WTC11 (cell line): ENCODE measurements at regions not wholly inside any gene's neighbourhood (a gene's known extent, or its start where the extent isn't known, plus 50 kb on each side); places are given as distances from the start of the nearest gene placed in this dataset.

Experiments used
- ATAC-seq: fragments of 200-7000 bp; cut with Tn5 transposase; 2 replicates; pipeline ENCODE4 v1.10.0; 2021; ENCODE audit warnings: mild to moderate bottlenecking, moderate library complexity
- CTCF ChIA-PET: fragments of 300-600 bp; sonication (Branson Sonifier 250); formaldehyde crosslinking; loops from one replicate; lab custom pipeline; 2021; ENCODE audit warnings: antibody characterized with exemption; lab: Charles Lee
- POLR2A ChIA-PET: fragments of 350-600 bp; sonication (Branson Sonifier 250); formaldehyde crosslinking; loops from one replicate; lab custom pipeline; 2021; ENCODE audit warnings: antibody characterized with exemption; lab: Charles Lee
- DNase-seq: peaks from one replicate; pipeline ENCODE4 v3.0.0; 2021; ENCODE audit warnings: low spot score
- H3K27ac Mint-ChIP-seq: 2 replicates; pipeline ENCODE4 v1.8.0; 2021; ENCODE audit warnings: mixed read lengths
- H3K27me3 Mint-ChIP-seq: 2 replicates; pipeline ENCODE4 v1.8.0; 2021; ENCODE audit warnings: low read depth, mild to moderate bottlenecking, moderate library complexity, mixed read lengths
- H3K36me3 Mint-ChIP-seq: 2 replicates; pipeline ENCODE4 v1.8.0; 2021; ENCODE audit warnings: mixed read lengths
- H3K4me1 Mint-ChIP-seq: 2 replicates; pipeline ENCODE4 v1.8.0; 2022; ENCODE audit warnings: mixed read lengths
- H3K4me3 Mint-ChIP-seq: 2 replicates; pipeline ENCODE4 v1.8.0; 2021; ENCODE audit warnings: mild to moderate bottlenecking, moderate library complexity, mixed read lengths
- H3K9me3 Mint-ChIP-seq: 2 replicates; pipeline ENCODE4 v1.8.0; 2021; ENCODE audit warnings: mixed read lengths
- CREM ChIP-seq: sonication (generic); formaldehyde crosslinking; IDR thresholded peaks from 2 replicates; pipeline ENCODE4 v1.8.1; 2022; ENCODE audit warnings: mild to moderate bottlenecking, missing genetic modification reagents, moderate library complexity
- GABPB1 ChIP-seq: sonication (generic); formaldehyde crosslinking; IDR thresholded peaks from 2 replicates; pipeline ENCODE4 v1.8.1; 2023; ENCODE audit warnings: mild to moderate bottlenecking, missing genetic modification reagents
- HMGA2 ChIP-seq: fragments of 250-450 bp; sonication (Bioruptor Pico); IDR thresholded peaks from 2 replicates; pipeline ENCODE4 v1.4.0; 2021; ENCODE audit warnings: mild to moderate bottlenecking, moderate library complexity
- NFE2L1 ChIP-seq: sonication (generic); formaldehyde crosslinking; IDR thresholded peaks from 2 replicates; pipeline ENCODE4 v1.8.1; 2023; ENCODE audit warnings: missing genetic modification reagents
- SMAD3 ChIP-seq: sonication (generic); formaldehyde crosslinking; IDR thresholded peaks from 2 replicates; pipeline ENCODE4 v1.8.0; 2022; ENCODE audit warnings: missing genetic modification reagents, mild to moderate bottlenecking, borderline replicate concordance
- TEAD1 ChIP-seq: sonication (generic); formaldehyde crosslinking; IDR thresholded peaks from 2 replicates; pipeline ENCODE4 v1.8.0; 2022; ENCODE audit warnings: mild to moderate bottlenecking, missing genetic modification reagents
- ZNF138 ChIP-seq: sonication (generic); formaldehyde crosslinking; conservative IDR thresholded peaks from 2 replicates; pipeline ENCODE4 v1.8.1; 2022; ENCODE audit warnings: mild to moderate bottlenecking, moderate library complexity, missing genetic modification reagents
- ZNF219 ChIP-seq: sonication (generic); formaldehyde crosslinking; IDR thresholded peaks from 2 replicates; pipeline ENCODE4 v1.8.0; 2023; ENCODE audit warnings: missing genetic modification reagents, mild to moderate bottlenecking, borderline replicate concordance
- ZNF317 ChIP-seq: sonication (generic); formaldehyde crosslinking; IDR thresholded peaks from 2 replicates; pipeline ENCODE4 v1.8.1; 2023; ENCODE audit warnings: low read depth, mild to moderate bottlenecking, moderate library complexity, missing genetic modification reagents, borderline replicate concordance
- ZNF423 ChIP-seq: fragments of 250-450 bp; sonication (Bioruptor Pico); IDR thresholded peaks from 2 replicates; pipeline ENCODE4 v2.1.2; 2022; ENCODE audit warnings: mild to moderate bottlenecking, moderate library complexity
- TF ChIP-seq, protein P1 (sequence below): sonication (generic); formaldehyde crosslinking; conservative IDR thresholded peaks from 2 replicates; pipeline ENCODE4 v1.8.1; 2023; ENCODE audit warnings: mild to moderate bottlenecking, low read depth, missing genetic modification reagents, moderate library complexity
- TF ChIP-seq, protein P2 (sequence below): fragments of 250-450 bp; sonication (Bioruptor Pico); IDR thresholded peaks from 2 replicates; pipeline ENCODE4 v1.9.0; 2021; ENCODE audit warnings: moderate library complexity, mild to moderate bottlenecking, inconsistent platforms, borderline replicate concordance
- TF ChIP-seq, protein P3 (sequence below): fragments of 250-450 bp; sonication (Bioruptor Pico); conservative IDR thresholded peaks from 2 replicates; pipeline ENCODE4 v1.9.0; 2021; ENCODE audit warnings: mild to moderate bottlenecking
- TF ChIP-seq, protein P4 (sequence below): sonication (generic); formaldehyde crosslinking; conservative IDR thresholded peaks from 2 replicates; pipeline ENCODE4 v1.8.1; 2022; ENCODE audit warnings: mild to moderate bottlenecking, missing genetic modification reagents
- TF ChIP-seq, protein P5 (sequence below): fragments of 250-450 bp; sonication (Bioruptor Pico); IDR thresholded peaks from 2 replicates; pipeline ENCODE4 v1.9.0; 2021; ENCODE audit warnings: mild to moderate bottlenecking
- TF ChIP-seq, protein P6 (sequence below): sonication (generic); formaldehyde crosslinking; IDR thresholded peaks from 2 replicates; pipeline ENCODE4 v1.8.1; 2023; ENCODE audit warnings: mild to moderate bottlenecking, missing genetic modification reagents
- TF ChIP-seq, protein P7 (sequence below): sonication (generic); formaldehyde crosslinking; IDR thresholded peaks from 2 replicates; pipeline ENCODE4 v1.8.1; 2023; ENCODE audit warnings: mild to moderate bottlenecking, moderate library complexity, missing genetic modification reagents

DNA sequence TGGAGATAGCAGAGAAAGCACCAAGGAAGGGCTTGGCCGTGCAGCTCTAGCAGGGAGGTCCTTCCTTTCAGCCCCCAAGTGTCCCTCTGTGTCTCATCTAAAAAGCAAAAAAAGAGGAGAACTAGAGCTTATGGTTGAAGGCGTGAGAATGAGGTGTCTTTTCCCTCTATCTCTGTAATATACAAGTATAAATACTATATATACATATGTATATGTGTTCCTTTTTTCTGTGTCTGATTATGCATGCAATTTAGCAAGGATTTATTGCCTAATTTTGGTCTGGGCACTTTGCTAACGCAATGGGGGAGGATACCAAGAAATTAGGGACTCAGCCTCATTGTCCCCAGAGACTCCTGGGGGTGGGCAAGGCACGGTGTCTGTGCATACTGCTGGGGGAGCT, 90.2 kb upstream of the CCL2 start (continued):
- TF ChIP-seq, protein P1, sequence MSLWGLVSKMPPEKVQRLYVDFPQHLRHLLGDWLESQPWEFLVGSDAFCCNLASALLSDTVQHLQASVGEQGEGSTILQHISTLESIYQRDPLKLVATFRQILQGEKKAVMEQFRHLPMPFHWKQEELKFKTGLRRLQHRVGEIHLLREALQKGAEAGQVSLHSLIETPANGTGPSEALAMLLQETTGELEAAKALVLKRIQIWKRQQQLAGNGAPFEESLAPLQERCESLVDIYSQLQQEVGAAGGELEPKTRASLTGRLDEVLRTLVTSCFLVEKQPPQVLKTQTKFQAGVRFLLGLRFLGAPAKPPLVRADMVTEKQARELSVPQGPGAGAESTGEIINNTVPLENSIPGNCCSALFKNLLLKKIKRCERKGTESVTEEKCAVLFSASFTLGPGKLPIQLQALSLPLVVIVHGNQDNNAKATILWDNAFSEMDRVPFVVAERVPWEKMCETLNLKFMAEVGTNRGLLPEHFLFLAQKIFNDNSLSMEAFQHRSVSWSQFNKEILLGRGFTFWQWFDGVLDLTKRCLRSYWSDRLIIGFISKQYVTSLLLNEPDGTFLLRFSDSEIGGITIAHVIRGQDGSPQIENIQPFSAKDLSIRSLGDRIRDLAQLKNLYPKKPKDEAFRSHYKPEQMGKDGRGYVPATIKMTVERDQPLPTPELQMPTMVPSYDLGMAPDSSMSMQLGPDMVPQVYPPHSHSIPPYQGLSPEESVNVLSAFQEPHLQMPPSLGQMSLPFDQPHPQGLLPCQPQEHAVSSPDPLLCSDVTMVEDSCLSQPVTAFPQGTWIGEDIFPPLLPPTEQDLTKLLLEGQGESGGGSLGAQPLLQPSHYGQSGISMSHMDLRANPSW, result no peak
- TF ChIP-seq, protein P2, sequence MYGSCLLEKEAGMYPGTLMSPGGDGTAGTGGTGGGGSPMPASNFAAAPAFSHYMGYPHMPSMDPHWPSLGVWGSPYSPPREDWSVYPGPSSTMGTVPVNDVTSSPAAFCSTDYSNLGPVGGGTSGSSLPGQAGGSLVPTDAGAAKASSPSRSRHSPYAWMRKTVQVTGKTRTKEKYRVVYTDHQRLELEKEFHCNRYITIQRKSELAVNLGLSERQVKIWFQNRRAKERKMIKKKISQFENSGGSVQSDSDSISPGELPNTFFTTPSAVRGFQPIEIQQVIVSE (CRISPR knock-in tag), result no peak
- TF ChIP-seq NFE2L1 (CRISPR knock-in tag) (no peak), HMGA2 (CRISPR knock-in tag) (no peak), ZNF138 (CRISPR knock-in tag) (no peak), CREM (CRISPR knock-in tag) (no peak), GABPB1 (no peak)
- TF ChIP-seq, protein P3, sequence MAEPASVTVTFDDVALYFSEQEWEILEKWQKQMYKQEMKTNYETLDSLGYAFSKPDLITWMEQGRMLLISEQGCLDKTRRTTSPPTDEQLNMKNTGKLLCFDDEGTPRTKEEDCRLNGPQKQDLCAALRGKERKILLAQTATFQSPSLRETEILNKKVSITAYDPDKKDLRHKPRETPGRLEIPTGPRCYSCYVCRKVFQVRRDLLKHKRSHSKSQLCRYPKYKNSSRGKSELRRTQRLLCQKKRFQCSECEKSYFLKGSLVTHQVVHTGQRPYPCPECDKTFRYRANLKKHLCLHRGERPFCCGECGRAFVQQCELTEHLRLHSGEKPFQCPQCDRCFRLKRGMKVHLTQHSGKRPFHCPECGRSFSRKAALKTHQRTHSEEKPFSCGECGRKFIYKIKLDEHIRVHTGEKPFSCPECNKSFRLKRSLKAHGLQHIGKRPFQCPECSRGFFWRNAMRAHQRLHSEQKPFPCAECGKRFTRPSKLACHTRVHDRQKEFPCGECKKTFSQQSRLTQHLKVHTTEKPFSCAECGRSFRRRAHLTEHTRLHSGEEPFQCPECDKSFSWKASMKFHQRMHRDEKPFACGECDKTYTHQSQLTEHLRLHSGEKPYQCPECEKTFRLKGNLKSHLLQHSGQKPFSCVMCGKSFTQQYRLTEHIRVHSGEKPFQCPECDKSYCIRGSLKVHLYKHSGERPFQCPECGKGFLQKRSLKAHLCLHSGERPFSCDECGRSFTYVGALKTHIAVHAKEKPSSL (CRISPR knock-in tag), result no peak
- TF ChIP-seq, protein P4, sequence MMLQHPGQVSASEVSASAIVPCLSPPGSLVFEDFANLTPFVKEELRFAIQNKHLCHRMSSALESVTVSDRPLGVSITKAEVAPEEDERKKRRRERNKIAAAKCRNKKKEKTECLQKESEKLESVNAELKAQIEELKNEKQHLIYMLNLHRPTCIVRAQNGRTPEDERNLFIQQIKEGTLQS (CRISPR knock-in tag), result no peak
- TF ChIP-seq, protein P5, sequence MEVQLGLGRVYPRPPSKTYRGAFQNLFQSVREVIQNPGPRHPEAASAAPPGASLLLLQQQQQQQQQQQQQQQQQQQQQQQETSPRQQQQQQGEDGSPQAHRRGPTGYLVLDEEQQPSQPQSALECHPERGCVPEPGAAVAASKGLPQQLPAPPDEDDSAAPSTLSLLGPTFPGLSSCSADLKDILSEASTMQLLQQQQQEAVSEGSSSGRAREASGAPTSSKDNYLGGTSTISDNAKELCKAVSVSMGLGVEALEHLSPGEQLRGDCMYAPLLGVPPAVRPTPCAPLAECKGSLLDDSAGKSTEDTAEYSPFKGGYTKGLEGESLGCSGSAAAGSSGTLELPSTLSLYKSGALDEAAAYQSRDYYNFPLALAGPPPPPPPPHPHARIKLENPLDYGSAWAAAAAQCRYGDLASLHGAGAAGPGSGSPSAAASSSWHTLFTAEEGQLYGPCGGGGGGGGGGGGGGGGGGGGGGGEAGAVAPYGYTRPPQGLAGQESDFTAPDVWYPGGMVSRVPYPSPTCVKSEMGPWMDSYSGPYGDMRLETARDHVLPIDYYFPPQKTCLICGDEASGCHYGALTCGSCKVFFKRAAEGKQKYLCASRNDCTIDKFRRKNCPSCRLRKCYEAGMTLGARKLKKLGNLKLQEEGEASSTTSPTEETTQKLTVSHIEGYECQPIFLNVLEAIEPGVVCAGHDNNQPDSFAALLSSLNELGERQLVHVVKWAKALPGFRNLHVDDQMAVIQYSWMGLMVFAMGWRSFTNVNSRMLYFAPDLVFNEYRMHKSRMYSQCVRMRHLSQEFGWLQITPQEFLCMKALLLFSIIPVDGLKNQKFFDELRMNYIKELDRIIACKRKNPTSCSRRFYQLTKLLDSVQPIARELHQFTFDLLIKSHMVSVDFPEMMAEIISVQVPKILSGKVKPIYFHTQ (CRISPR knock-in tag), result no peak

DNA sequence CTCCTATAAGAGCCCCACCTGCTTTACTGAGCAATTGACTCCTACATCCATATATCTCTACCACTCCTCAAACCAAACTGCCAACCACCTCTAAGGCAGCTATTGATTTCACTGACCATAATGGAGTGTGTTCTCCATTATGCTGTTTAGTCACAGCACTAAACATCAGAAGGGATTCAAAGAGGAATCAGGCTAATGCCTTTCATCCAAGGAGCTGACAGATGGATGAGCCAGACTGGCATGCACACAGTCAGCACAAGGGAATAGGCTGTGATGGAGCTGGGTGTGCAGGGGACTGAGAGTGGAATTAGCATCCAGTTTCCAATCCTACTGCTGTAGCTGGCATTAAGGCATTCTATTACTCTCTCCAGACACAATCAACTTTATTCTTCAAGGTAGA, 88.7 kb upstream of the CCL2 start:
- H3K4me3 Mint-ChIP-seq, result no peak overlapping the region
- H3K4me1 Mint-ChIP-seq, result peaks cover 42% of the 10 kb centered on the region
- H3K9me3 Mint-ChIP-seq, result peaks cover under 1% of the 10 kb centered on the region; the same call in 1 of the 2 replicates
- no peak for TF ChIP-seq GABPB1
- DNase-seq, result no peak
- H3K36me3 Mint-ChIP-seq, result no peaks in the 10 kb centered on the region
- no peaks in the 10 kb centered on the region; the same call in 1 of the 2 replicates for H3K27me3 Mint-ChIP-seq
- CTCF ChIA-PET, result interaction anchor here (0.5 to 4.0 kb wide), 7 partner anchors 20 to 484 kb away, joined by 3 to 21 read pairs (median 5); no protein-coding TSS in a partner anchor
- ATAC-seq, result no peak
- POLR2A ChIA-PET, result interaction anchor here (0.9 kb wide), 1 partner anchor 9 kb away, joined by 3 read pairs; no protein-coding TSS in a partner anchor
- H3K27ac Mint-ChIP-seq, result no peak overlapping the region

DNA sequence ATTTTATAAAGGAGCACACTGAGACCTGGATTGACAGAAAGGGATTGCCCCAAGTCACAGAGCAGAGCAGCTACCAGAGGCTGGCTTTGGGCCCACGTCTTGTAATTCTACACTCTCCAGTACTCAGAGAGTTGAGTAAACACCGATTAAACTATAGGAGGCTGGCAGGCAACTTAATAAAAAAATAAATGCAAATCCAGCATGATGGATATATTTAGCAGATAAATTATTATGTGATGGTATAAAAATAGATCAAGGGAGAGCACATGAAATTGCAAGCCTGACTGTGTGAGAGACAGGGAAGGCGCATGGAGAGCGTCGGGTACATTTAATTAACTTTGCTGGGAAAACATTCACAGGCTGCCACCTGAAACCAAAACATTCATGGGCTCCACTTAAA, 87.7 kb upstream of the CCL2 start:
- peaks cover 7% of the 10 kb centered on the region for H3K36me3 Mint-ChIP-seq
- POLR2A ChIA-PET, result no interaction called here
- H3K27ac Mint-ChIP-seq, result no peak overlapping the region; the same call in 1 of the 2 replicates
- H3K9me3 Mint-ChIP-seq, result peaks cover 10% of the 10 kb centered on the region
- H3K27me3 Mint-ChIP-seq, result no peaks in the 10 kb centered on the region; the same call in 1 of the 2 replicates
- no peak overlapping the region for H3K4me3 Mint-ChIP-seq
- peaks cover 34% of the 10 kb centered on the region for H3K4me1 Mint-ChIP-seq
- no peak for DNase-seq
- CTCF ChIA-PET, result interaction anchor here (0.9 to 4.0 kb wide), 7 partner anchors 10 to 239 kb away, joined by 3 to 21 read pairs (median 6); no protein-coding TSS in a partner anchor
- no peak for ATAC-seq
- TF ChIP-seq, protein P6, sequence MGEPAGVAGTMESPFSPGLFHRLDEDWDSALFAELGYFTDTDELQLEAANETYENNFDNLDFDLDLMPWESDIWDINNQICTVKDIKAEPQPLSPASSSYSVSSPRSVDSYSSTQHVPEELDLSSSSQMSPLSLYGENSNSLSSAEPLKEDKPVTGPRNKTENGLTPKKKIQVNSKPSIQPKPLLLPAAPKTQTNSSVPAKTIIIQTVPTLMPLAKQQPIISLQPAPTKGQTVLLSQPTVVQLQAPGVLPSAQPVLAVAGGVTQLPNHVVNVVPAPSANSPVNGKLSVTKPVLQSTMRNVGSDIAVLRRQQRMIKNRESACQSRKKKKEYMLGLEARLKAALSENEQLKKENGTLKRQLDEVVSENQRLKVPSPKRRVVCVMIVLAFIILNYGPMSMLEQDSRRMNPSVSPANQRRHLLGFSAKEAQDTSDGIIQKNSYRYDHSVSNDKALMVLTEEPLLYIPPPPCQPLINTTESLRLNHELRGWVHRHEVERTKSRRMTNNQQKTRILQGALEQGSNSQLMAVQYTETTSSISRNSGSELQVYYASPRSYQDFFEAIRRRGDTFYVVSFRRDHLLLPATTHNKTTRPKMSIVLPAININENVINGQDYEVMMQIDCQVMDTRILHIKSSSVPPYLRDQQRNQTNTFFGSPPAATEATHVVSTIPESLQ (CRISPR knock-in tag), result no peak
- TF ChIP-seq HMGA2 (CRISPR knock-in tag) (no peak), TEAD1 (CRISPR knock-in tag) (no peak), ZNF317 (CRISPR knock-in tag) (no peak), SMAD3 (CRISPR knock-in tag) (no peak), ZNF219 (CRISPR knock-in tag) (no peak), ZNF423 (CRISPR knock-in tag) (no peak)
- TF ChIP-seq, protein P7, sequence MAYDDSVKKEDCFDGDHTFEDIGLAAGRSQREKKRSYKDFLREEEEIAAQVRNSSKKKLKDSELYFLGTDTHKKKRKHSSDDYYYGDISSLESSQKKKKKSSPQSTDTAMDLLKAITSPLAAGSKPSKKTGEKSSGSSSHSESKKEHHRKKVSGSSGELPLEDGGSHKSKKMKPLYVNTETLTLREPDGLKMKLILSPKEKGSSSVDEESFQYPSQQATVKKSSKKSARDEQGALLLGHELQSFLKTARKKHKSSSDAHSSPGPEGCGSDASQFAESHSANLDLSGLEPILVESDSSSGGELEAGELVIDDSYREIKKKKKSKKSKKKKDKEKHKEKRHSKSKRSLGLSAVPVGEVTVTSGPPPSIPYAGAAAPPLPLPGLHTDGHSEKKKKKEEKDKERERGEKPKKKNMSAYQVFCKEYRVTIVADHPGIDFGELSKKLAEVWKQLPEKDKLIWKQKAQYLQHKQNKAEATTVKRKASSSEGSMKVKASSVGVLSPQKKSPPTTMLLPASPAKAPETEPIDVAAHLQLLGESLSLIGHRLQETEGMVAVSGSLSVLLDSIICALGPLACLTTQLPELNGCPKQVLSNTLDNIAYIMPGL (CRISPR knock-in tag), result no peak
